ENCODE measurements at regions not wholly inside any gene's neighbourhood (a gene's known extent, or its start where the extent isn't known, plus 50 kb on each side); places are given as distances from the start of the nearest gene placed in this dataset.

- DNase-seq = no peak
- no peaks in the 10 kb centered on the region for H3K9me3 ChIP-seq (ENCODE audit: control insufficient read depth in 4 of 4, insufficient read depth in 3 of 4, low read length in 3 of 4)
- H3K9ac ChIP-seq (ENCODE audit: insufficient read depth in 1 of 2, low read length in 2 of 2) = no peak overlapping the region
- no peaks in the 10 kb centered on the region for H3K36me3 ChIP-seq (ENCODE audit: control insufficient read depth in 4 of 4, insufficient read depth in 4 of 4, low read length in 4 of 4)
- ATAC-seq (ENCODE audit: insufficient read depth, low FRiP score) = no peak
- 89 to 97% methylated on average over 2 of the region's 2 CpGs for WGBS, 2 donors
- no peak for TF ChIP-seq CTCF (IDR thresholded peaks at IDR 0.05; ENCODE audit: control extremely low read depth, extremely low read depth)
- H3K4me1 ChIP-seq (ENCODE audit: control insufficient read depth in 5 of 5, insufficient read depth in 5 of 5, low read length in 5 of 5) = peaks cover 0 to 7% (median 0%) of the 10 kb centered on the region in 5 donors
- H3K4me3 ChIP-seq = no peak overlapping the region
- no peak overlapping the region for H3K27ac ChIP-seq (ENCODE audit: low read depth in 1 of 2, low read length in 1 of 2)
- no peaks in the 10 kb centered on the region for H3K27me3 ChIP-seq (ENCODE audit: control insufficient read depth in 3 of 3, insufficient read depth in 3 of 3, low read length in 2 of 3)
Observed at GRCh38 chr21:35336534-35336933, 287.4 kb upstream of the RUNX1 start.

GRCh38 chr21:35335951-35336446 lies 286.9 kb upstream of the RUNX1 start:
- no peaks in the 10 kb centered on the region for H3K36me3 ChIP-seq (ENCODE audit: control insufficient read depth in 4 of 4, insufficient read depth in 4 of 4, low read length in 4 of 4)
- H3K27ac ChIP-seq (ENCODE audit: low read depth in 1 of 2, low read length in 1 of 2) = no peak overlapping the region
- H3K9me3 ChIP-seq (ENCODE audit: control insufficient read depth in 4 of 4, insufficient read depth in 3 of 4, low read length in 3 of 4) = no peaks in the 10 kb centered on the region
- H3K27me3 ChIP-seq (ENCODE audit: control insufficient read depth in 3 of 3, insufficient read depth in 3 of 3, low read length in 2 of 3) = no peaks in the 10 kb centered on the region
- DNase-seq (no peak), ATAC-seq (ENCODE audit: insufficient read depth, low FRiP score) (no peak)
- WGBS, 2 donors = 94 to 96% methylated on average over 3 of the region's 3 CpGs
- peaks cover 0 to 7% (median 0%) of the 10 kb centered on the region in 5 donors for H3K4me1 ChIP-seq (ENCODE audit: control insufficient read depth in 5 of 5, insufficient read depth in 5 of 5, low read length in 5 of 5)
- TF ChIP-seq CTCF (IDR thresholded peaks at IDR 0.05; ENCODE audit: control extremely low read depth, extremely low read depth) = no peak
- H3K4me3 ChIP-seq = no peak overlapping the region
- no peak overlapping the region for H3K9ac ChIP-seq (ENCODE audit: insufficient read depth in 1 of 2, low read length in 2 of 2)

- Histone ChIP-seq H3K9ac (ENCODE audit: insufficient read depth in 1 of 2, low read length in 2 of 2) (no peak overlapping the region), H3K27ac (ENCODE audit: low read depth in 1 of 2, low read length in 1 of 2) (no peak overlapping the region), H3K9me3 (ENCODE audit: control insufficient read depth in 4 of 4, insufficient read depth in 3 of 4, low read length in 3 of 4) (no peaks in the 10 kb centered on the region), H3K4me1 (ENCODE audit: control insufficient read depth in 5 of 5, insufficient read depth in 5 of 5, low read length in 5 of 5) (peaks cover 0 to 7% (median 0%) of the 10 kb centered on the region in 5 donors), H3K4me3 (no peak overlapping the region), H3K27me3 (ENCODE audit: control insufficient read depth in 3 of 3, insufficient read depth in 3 of 3, low read length in 2 of 3) (no peaks in the 10 kb centered on the region), H3K36me3 (ENCODE audit: control insufficient read depth in 4 of 4, insufficient read depth in 4 of 4, low read length in 4 of 4) (no peaks in the 10 kb centered on the region)
- TF ChIP-seq CTCF (IDR thresholded peaks at IDR 0.05; ENCODE audit: control extremely low read depth, extremely low read depth) = no peak
- ATAC-seq (ENCODE audit: insufficient read depth, low FRiP score) = no peak
- WGBS, 2 donors = 78 to 81% methylated on average over 9 of the region's 9 CpGs
- no peak for DNase-seq
Observed at GRCh38 chr21:35333831-35334618, 284.9 kb upstream of the RUNX1 start.
